ENCODE measurements at regions not wholly inside any gene's neighbourhood (a gene's known extent, or its start where the extent isn't known, plus 50 kb on each side); places are given as distances from the start of the nearest gene placed in this dataset.

GRCh38 chr2:219985017-219985416, 357.6 kb downstream of the SLC4A3 start:
- ChIA-PET CTCF (no interaction called here), POLR2A (no interaction called here)
- Mint-ChIP-seq H3K27ac (no peak overlapping the region), H3K27me3 (ENCODE audit: low read depth) (no peaks in the 10 kb centered on the region), H3K9me3 (no peaks in the 10 kb centered on the region), H3K4me3 (no peak overlapping the region), H3K4me1 (peaks cover 12% of the 10 kb centered on the region), H3K36me3 (no peaks in the 10 kb centered on the region)
- ATAC-seq (no peak), DNase-seq (ENCODE audit: low spot score) (no peak)
- no peak for TF ChIP-seq ARID4B (CRISPR knock-in tag; IDR thresholded peaks at IDR 0.05; ENCODE audit: borderline replicate concordance)
- no peak for TF ChIP-seq CREB1 (CRISPR knock-in tag; IDR thresholded peaks at IDR 0.05)
- no peak for TF ChIP-seq E2F4 (CRISPR knock-in tag; IDR thresholded peaks at IDR 0.05; ENCODE audit: borderline replicate concordance, low read depth)
- TF ChIP-seq PRRX2 (CRISPR knock-in tag; IDR thresholded peaks at IDR 0.05) = no peak
- TF ChIP-seq ZNF425 (CRISPR knock-in tag; conservative IDR thresholded peaks at IDR 0.05) = no peak
- no peak for TF ChIP-seq FOXP1 (CRISPR knock-in tag; IDR thresholded peaks at IDR 0.05; ENCODE audit: borderline replicate concordance)
- TF ChIP-seq ZNF219 (CRISPR knock-in tag; IDR thresholded peaks at IDR 0.05; ENCODE audit: borderline replicate concordance) = no peak
- no peak for TF ChIP-seq TEAD4 (CRISPR knock-in tag; IDR thresholded peaks at IDR 0.05)

GRCh38 chr2:219987830-219988229, 360.4 kb downstream of the SLC4A3 start:
- Mint-ChIP-seq H3K36me3 (no peaks in the 10 kb centered on the region), H3K9me3 (peaks cover 4% of the 10 kb centered on the region; the same call in 1 of the 2 replicates), H3K27ac (no peak overlapping the region), H3K27me3 (ENCODE audit: low read depth) (no peaks in the 10 kb centered on the region), H3K4me1 (peaks cover 14% of the 10 kb centered on the region), H3K4me3 (no peak overlapping the region)
- CTCF ChIA-PET = interaction anchor here (1.1 to 1.9 kb wide), 2 partner anchors 9 to 252 kb away, joined by 5 to 7 read pairs; no protein-coding TSS in a partner anchor
- no peak for DNase-seq (ENCODE audit: low spot score)
- POLR2A ChIA-PET = no interaction called here
- no peak for ATAC-seq
- TF ChIP-seq TEAD1 (CRISPR knock-in tag; IDR thresholded peaks at IDR 0.05) (no peak), ZMAT4 (CRISPR knock-in tag; IDR thresholded peaks at IDR 0.05) (no peak), CTCF (IDR thresholded peaks at IDR 0.05) (no peak), TCF7 (CRISPR knock-in tag; IDR thresholded peaks at IDR 0.05; ENCODE audit: low read depth) (no peak), KAT7 (CRISPR knock-in tag; IDR thresholded peaks at IDR 0.05; ENCODE audit: borderline replicate concordance) (no peak), NR3C1 (CRISPR knock-in tag; conservative IDR thresholded peaks at IDR 0.05; ENCODE audit: low read depth) (no peak), ZBTB21 (CRISPR knock-in tag; IDR thresholded peaks at IDR 0.05; ENCODE audit: borderline replicate concordance) (no peak), MYBL2 (CRISPR knock-in tag; IDR thresholded peaks at IDR 0.05) (no peak), HMGA2 (CRISPR knock-in tag; IDR thresholded peaks at IDR 0.05) (no peak), ESRRA (CRISPR knock-in tag; IDR thresholded peaks at IDR 0.05; ENCODE audit: borderline replicate concordance) (no peak), EMX1 (CRISPR knock-in tag; IDR thresholded peaks at IDR 0.05) (no peak)

All from WTC11 (cell line).